Glutamatergic neuron (in vitro differentiated cells): ENCODE measurements at regions not wholly inside any gene's neighbourhood (a gene's known extent, or its start where the extent isn't known, plus 50 kb on each side); places are given as distances from the start of the nearest gene placed in this dataset.
A peak's percentile ranks its signal among the peaks of the same experiment; 100 is the strongest.

ENCODE experiments used
- DNase-seq: peaks from one replicate; pipeline ENCODE4 v3.0.0; 2022
- H3K27ac Mint-ChIP-seq: one replicate; pipeline ENCODE4 v1.8.0; 2020; ENCODE audit warnings: mild to moderate bottlenecking, mixed read lengths, inconsistent platforms; ENCODE audit not compliant: unreplicated experiment
- H3K27me3 Mint-ChIP-seq: one replicate; pipeline ENCODE4 v1.8.0; 2020; ENCODE audit warnings: mild to moderate bottlenecking, moderate library complexity, mixed read lengths, inconsistent platforms; ENCODE audit not compliant: unreplicated experiment
- H3K36me3 Mint-ChIP-seq: one replicate; pipeline ENCODE4 v1.8.0; 2020; ENCODE audit warnings: mild to moderate bottlenecking, mixed read lengths, inconsistent platforms; ENCODE audit not compliant: unreplicated experiment
- H3K4me1 Mint-ChIP-seq: one replicate; pipeline ENCODE4 v1.8.0; 2020; ENCODE audit warnings: mild to moderate bottlenecking, low read depth, mixed read lengths, inconsistent platforms; ENCODE audit not compliant: unreplicated experiment
- H3K4me3 Mint-ChIP-seq: one replicate; pipeline ENCODE4 v1.8.0; 2020; ENCODE audit warnings: mild to moderate bottlenecking, mixed read lengths, inconsistent platforms; ENCODE audit not compliant: unreplicated experiment
- H3K9me3 Mint-ChIP-seq: one replicate; pipeline ENCODE4 v1.8.0; 2020; ENCODE audit warnings: mild to moderate bottlenecking, moderate library complexity, mixed read lengths, inconsistent platforms; ENCODE audit not compliant: unreplicated experiment
- CTCF ChIP-seq: fragments of 200-600 bp; sonication (generic); IDR thresholded peaks from one replicate; pipeline ENCODE4 v1.5.0; 2021; ENCODE audit not compliant: partially characterized antibody, unreplicated experiment

- no peaks in the 10 kb centered on the region for H3K9me3 Mint-ChIP-seq
- no peaks in the 10 kb centered on the region for H3K27me3 Mint-ChIP-seq
- TF ChIP-seq CTCF, result no peak
- H3K4me3 Mint-ChIP-seq, result no peak overlapping the region
- peak overlapping the region; percentile 2 for H3K27ac Mint-ChIP-seq
- H3K4me1 Mint-ChIP-seq, result peaks cover 8% of the 10 kb centered on the region
- no peaks in the 10 kb centered on the region for H3K36me3 Mint-ChIP-seq
- peak; percentile 15 for DNase-seq
Measured at GRCh38 chr14:85387181-85387580, 142.8 kb upstream of the FLRT2 start.

DNA sequence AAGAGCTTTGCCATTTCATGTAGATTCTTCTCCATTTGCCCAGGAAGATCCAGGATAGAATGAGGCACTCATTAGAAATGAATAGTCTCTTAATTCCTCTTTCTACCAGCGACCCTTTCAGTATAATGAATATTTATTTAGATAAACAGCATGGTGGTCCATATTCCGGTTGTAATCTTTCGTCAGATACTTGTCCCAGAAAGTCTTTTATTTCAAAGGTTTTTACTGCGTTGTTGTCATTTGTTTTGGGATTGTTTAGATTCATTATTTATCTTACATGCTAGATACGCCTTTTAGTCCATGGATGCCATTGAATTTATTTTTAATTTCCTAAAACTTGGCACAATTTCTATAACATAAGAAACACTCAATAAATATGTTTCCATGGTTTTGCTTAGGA, 139.7 kb upstream of the FLRT2 start:
- no peak for DNase-seq
- Mint-ChIP-seq H3K27ac (no peak overlapping the region), H3K4me3 (no peak overlapping the region), H3K27me3 (no peaks in the 10 kb centered on the region), H3K36me3 (no peaks in the 10 kb centered on the region), H3K9me3 (no peaks in the 10 kb centered on the region), H3K4me1 (peaks cover 8% of the 10 kb centered on the region)
- TF ChIP-seq CTCF, result no peak

DNA sequence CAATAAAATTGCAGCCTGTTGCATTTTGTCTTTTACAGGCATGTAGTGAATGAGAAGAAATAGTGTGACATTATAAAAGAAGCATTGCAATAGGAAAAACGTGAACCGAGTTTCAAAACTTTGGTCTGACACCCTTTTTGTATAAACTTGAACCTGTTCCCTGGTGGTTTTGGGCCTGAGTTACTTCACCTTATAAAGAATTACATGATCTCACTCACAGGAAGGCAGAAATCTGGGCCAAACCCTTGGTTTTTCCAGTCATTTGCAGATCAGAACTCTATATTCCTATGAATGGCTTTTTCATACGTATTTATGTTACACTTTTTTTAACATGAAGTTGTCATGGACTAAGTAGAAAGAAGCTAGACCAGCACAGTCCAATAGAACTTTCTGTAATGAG, 138.5 kb upstream of the FLRT2 start:
- H3K36me3 Mint-ChIP-seq, result no peaks in the 10 kb centered on the region
- H3K27ac Mint-ChIP-seq, result no peak overlapping the region
- TF ChIP-seq CTCF, result no peak
- H3K27me3 Mint-ChIP-seq, result no peaks in the 10 kb centered on the region
- H3K4me3 Mint-ChIP-seq, result no peak overlapping the region
- H3K4me1 Mint-ChIP-seq, result peaks cover 8% of the 10 kb centered on the region
- DNase-seq, result no peak
- H3K9me3 Mint-ChIP-seq, result no peaks in the 10 kb centered on the region

DNA sequence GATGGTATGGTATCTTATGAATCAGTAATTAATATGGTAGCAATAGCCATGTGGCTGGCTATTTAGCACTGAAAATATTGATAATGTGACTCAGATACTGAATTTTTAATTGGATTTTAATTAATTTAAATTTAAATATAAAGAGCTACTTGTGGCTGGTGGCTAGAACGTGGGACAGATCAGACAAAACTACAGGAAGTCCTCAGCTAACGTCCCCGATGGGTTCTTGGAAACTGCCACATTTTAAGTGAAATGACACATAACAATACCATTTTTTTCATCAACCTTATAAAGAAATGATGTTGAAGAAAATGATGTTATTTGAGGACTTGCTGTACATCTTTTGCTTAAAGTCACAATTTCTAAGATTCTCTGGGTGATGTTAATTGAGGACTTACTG, 138.1 kb upstream of the FLRT2 start:
- H3K4me3 Mint-ChIP-seq, result no peak overlapping the region
- H3K4me1 Mint-ChIP-seq, result peaks cover 7% of the 10 kb centered on the region
- no peak for TF ChIP-seq CTCF
- H3K27ac Mint-ChIP-seq, result no peak overlapping the region
- no peak for DNase-seq
- H3K36me3 Mint-ChIP-seq, result no peaks in the 10 kb centered on the region
- no peaks in the 10 kb centered on the region for H3K9me3 Mint-ChIP-seq
- H3K27me3 Mint-ChIP-seq, result no peaks in the 10 kb centered on the region

GRCh38 chr14:85399186-85399585, 130.8 kb upstream of the FLRT2 start:
- Mint-ChIP-seq H3K36me3 (no peaks in the 10 kb centered on the region), H3K4me1 (no peaks in the 10 kb centered on the region), H3K27me3 (no peaks in the 10 kb centered on the region), H3K27ac (no peak overlapping the region), H3K9me3 (no peaks in the 10 kb centered on the region), H3K4me3 (no peak overlapping the region)
- no peak for DNase-seq
- TF ChIP-seq CTCF, result no peak
